NCI-H82 (cell line): ENCODE measurements at regions not wholly inside any gene's neighbourhood (a gene's known extent, or its start where the extent isn't known, plus 50 kb on each side); places are given as distances from the start of the nearest gene placed in this dataset.
"Not testable (repeated sequence)": the region's sequence is repeated elsewhere in the genome, so short reads cannot be mapped to it uniquely, and the experiment has no call there.

Experiments used
- DNase-seq: peaks from one replicate; lab custom pipeline; 2025; lab: John Stamatoyannopoulos, UW

- peak; percentile 1 for DNase-seq
Measured at GRCh38 chr4:18166925-18167324, 145.4 kb upstream of the LCORL start.

DNA sequence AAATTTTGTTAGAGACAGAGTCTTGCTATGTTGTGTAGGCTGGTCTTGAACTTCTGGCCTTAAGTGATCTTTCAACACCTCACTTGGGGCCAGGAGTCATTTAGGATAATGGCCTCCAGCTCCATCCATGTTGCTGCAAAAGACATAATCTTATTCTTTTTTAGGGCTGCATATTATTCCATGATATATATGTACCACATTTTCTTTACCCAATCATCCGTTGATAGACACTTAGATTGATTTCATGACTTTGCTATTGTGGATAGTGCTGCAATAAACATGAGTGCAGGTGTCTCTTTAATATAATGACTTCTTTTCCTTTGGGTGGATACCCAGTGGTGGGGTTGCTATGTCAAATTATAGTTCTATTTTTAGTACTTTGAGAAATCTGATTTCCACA lies 140.9 kb upstream of the LCORL start:
- DNase-seq, result no peak

DNA sequence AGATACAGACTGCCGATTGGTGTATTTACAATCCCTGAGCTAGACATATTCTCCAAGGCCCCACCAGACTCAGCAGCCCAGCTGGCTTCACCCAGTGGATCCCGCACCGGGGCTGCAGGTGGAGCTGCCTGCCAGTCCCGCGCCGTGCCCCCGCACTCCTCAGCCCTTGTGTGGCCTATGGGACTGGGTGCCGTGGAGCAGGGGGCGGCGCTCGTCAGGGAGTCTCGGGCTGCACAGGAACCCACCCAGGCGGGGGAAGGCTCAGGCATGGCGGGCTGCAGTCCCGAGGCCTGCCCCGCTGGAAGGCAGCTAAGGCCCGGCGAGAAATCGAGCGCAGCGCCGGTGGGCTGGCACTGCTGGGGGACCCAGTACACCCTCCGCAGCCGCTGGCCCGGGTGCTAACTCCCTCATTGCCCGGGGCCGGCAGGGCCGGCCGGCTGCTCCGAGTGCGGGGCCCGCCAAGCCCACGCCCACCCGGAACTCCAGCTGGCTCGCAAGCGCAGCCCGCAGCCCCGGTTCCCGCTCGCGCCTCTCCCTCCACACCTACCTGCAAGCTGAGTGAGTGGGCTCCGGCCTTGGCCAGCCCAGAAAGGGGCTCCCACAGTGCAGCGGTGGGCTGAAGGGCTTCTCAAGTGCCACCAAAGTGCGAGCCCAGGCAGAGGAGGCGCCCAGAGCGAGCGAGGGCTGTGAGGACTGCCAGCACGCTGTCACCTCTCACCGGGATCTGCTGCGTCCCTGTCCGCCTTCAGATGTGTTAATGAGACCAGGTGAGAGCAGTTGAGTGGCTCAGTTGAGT lies 137.8 kb upstream of the LCORL start:
- not testable (repeated sequence) for DNase-seq

GRCh38 chr4:18155067-18156041 lies 133.8 kb upstream of the LCORL start:
- DNase-seq, result peak; percentile 72

DNA sequence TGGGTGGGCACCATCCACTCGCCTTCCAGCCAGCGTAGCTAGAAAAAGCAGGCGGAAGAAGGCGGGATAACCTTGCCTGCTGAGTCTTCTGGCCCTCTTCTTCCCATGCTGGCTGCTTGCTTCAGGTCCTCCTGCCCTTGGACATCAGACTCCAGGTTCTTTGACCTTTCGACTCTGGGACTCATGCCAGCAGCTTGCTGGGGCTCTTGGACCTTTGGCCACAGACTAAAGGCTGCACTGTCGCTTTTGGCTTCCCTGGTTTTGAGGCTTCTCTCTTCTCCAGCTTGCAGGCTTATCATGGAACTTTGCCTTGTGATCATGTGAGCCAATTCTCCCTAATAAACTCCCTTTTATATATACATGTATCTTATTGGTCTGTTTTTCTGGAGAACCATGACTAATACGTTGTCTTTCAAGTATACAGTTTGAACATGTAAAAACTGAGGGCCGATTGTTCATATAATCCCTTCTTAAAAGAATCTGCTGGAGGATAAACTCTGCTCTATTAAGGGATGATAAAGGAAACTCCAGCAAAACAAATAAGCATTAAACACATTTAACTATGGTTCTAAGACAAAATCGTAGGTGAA lies 116.6 kb upstream of the LCORL start:
- DNase-seq, result no peak

DNA sequence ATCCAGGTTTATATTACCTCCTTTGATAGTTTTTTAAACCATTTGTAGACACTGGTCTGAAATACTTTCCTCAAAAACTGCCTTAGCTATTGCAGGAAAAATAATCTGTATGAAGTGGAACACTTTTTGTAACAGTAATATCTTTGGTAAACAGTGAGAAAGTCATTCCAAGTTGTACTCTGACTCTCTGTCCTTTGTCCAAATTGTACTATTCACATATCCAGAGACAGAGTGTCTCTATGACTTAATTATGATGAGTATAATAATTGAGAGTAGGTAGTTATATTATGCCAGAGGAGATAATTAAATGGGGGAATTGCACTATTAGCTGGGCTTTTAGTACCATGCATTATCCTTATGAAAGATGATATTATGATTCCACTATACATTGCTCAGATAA lies 112.6 kb upstream of the LCORL start:
- no peak for DNase-seq

GRCh38 chr4:18130256-18130655 lies 108.7 kb upstream of the LCORL start:
- no peak for DNase-seq

GRCh38 chr4:18128241-18128640 lies 106.7 kb upstream of the LCORL start:
- no peak for DNase-seq

DNA sequence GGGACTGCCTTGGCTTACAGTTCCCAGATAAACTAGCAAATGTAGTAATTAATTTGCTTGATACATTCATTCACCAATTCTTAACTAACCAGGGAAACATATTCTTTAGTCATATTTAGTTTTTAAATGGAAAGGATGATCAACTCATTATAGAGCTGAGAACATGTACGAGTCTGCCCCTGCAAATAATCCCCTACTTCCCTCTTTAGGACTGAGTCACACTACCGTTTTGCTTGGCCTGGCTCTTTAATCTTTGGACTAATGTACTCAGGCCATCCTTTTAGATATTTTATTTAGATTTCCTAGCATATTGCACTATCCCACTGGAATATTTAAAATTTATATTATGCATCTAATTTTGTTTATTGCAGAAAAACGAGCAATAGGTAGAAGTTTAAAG lies 105.5 kb upstream of the LCORL start:
- no peak for DNase-seq

DNA sequence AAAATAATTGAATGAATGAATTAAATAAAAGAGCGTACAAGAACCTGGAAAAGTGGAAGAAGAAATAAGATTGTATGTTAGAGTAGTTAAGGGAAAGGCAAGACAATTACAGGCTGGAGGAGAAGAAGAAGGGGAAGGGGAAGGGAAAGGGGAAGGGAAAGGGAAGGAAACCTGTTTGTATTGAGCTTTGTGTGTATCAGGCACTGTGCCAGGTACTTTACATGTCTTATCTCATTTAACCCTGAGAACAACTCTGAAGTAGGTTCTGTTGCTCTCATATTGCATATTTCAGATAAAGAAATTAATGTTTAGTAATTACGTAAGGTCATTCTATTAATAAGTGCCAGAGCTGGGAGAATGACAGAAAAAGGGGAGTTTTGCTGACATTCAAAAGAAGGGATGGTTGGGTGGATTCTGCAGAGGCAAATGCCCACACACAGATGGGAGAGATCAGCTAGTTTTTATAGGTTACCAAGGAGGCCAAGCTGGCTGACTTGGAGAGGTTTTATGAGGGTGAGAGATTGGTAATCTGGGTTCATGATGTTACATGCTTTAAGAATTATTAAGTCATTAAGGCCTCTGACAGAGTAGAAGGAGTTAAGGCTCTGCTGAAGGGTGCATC lies 92.3 kb upstream of the LCORL start:
- DNase-seq, result peak; percentile 24

GRCh38 chr4:18111081-18111480 lies 89.5 kb upstream of the LCORL start:
- no peak for DNase-seq

GRCh38 chr4:18110099-18110498 lies 88.5 kb upstream of the LCORL start:
- no peak for DNase-seq

DNA sequence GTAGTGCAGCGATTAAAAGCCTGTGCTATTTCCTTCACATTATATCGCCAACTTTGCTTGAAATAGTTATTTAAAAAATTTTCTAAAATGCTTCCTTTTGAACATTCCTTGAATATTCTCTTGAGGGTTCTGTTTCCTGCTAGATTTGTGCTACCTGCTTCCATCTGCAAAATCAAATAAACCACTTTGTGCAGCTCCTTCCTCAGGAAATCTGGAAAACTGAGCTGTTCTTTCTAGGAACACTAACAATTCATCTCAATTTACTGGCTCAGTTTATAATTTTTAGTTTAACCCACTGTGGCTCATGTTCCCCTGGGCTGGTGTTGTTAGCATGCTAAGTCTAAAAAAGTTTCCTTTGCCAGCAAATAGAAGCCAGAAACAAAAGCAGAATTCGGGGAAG lies 88.1 kb upstream of the LCORL start:
- no peak for DNase-seq

GRCh38 chr4:18107848-18108528 lies 86.4 kb upstream of the LCORL start:
- not testable (repeated sequence) for DNase-seq

- DNase-seq, result peak; percentile 91
Measured at GRCh38 chr4:18106620-18107019, 85.1 kb upstream of the LCORL start.

DNA sequence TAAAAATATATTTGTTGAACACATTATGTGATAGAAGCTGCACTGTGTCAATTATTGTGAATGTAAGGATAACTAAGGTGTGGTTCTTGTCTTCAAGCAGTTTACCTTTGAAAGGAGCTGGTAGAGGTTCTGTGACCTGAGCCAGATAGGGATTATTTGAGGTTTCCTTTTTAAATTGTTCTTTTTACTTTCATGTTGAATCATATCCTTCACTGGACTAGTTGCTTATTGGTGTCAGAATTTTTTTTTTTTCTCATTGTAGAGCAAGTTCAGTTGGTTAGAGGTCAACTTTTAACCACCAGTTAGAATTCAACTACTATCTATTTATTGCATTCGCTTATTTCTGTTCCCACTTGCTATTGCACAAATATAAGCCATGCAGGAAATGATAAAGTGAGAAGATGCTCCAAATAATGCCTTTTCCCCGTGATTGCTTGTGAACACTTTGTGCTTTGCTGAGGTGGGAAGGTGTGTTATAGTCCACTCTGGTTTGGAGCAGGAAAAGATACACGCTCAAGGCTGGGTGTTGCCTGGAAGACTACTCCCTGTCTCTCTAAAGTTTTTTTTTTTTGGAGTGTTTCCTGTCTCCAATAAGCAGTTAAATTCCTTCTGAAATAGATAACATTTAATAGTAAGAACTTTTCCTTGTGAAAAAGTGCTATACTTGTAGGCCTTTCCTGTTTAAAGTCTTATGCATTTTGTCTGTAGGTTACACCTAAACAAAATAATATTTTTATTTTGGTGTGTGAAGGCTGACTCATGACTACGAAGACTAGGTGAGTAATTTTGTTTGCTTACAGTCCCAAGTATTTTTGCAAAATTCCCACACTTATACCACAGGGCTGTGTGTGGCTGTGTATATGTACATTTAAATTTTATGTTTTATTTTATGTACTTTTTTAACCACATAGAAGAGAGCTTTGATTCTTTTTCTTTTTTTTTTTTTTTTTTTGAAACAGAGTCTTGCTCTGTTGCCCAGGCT lies 83.8 kb upstream of the LCORL start:
- no peak for DNase-seq

DNA sequence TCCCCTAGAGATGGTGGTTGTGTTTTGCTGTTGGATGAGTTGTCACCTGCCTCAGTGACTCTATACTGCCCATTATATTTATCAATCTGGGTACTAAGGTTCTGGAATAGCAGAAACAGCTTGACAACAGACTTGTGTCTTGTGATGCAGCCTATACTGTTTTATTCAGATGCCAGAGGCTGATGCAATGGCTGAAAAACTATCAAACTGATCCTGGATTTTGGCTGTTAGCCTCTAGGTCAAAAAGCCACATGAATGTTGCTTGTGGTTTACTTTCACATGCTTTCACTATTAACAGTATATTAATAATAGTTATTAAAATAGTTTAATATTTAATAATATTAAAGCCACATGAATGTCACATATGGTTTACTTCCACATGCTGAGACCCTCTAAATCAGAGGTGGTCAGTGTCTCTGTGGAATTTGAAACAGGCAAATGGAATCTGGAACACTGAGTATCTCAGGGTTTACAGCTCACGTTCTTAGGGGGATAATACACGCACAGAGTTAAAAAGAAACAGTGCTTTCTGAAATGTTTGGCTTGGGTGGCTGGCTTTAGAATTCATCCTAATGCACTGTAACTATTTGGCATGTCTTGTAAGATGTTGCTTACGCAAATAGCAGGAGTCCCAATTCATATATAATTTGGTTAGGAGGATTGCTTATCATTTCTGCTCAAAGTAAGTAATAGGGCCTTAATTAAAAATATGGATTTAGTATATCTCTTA lies 82.5 kb upstream of the LCORL start:
- no peak for DNase-seq

DNA sequence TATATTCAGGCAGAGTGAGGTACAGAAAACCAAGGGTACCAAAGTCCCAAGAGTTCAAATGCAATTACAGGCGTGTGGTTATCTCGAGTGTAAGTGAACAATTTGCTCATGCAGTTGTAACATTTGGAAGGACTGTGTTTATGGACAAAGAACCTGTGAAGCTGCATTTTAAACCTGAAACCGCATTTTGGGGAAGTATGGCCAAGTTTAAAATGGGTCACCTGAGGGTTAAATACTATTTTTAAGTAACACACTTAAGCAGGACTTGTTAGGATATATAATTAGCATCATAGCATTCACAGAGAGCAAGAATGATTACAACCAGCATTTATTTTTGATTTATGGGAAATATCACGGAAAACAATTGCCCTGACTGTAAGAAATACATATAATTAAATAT lies 79.1 kb upstream of the LCORL start:
- DNase-seq, result no peak

GRCh38 chr4:18090447-18090846 lies 68.9 kb upstream of the LCORL start:
- DNase-seq, result not testable (repeated sequence)

DNA sequence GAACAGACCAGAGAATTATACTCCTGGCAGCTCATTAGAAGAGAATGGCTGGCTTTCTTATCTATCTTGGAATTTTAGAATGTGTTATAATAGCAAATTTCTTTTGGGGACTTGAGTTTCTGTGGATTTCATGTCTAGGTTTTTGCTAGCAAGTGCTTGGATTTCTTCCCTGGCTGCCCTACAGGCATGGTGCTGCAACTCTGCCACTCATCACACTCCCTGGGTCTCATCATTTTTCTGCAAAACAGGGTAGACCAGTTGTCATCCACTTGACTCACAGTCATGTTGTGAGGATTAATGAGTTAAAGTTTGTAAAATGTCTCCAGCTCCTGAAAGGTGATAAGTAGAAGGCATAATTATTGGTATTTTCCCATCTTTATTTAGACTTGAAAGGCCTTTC lies 60.7 kb upstream of the LCORL start:
- no peak for DNase-seq
